H1 (cell line): ENCODE measurements at regions not wholly inside any gene's neighbourhood (a gene's known extent, or its start where the extent isn't known, plus 50 kb on each side); places are given as distances from the start of the nearest gene placed in this dataset.

Source experiments
- EZH2 ChIP-seq: fragments of 200-600 bp; sonication (generic); IDR thresholded peaks from 2 replicates; pipeline ENCODE4 v1.7.1; 2012; ENCODE audit warnings: low read depth, mild to moderate bottlenecking, moderate library complexity, low read length, inconsistent platforms; ENCODE audit not compliant: severe bottlenecking
- SUZ12 ChIP-seq: fragments of 200-600 bp; sonication (generic); IDR thresholded peaks from 2 replicates; pipeline ENCODE4 v1.6.1; 2012; ENCODE audit warnings: mild to moderate bottlenecking, inconsistent platforms, low read length, moderate library complexity, mixed read lengths
- TAF7 ChIP-seq: optimal IDR thresholded peaks from 2 replicates; pipeline ENCODE3; 2011; ENCODE audit warnings: low read depth, mild to moderate bottlenecking, inconsistent platforms, low read length, moderate library complexity, borderline replicate concordance

- TF ChIP-seq SUZ12 (no peak), TAF7 (no peak), EZH2 (no peak)
Measured at GRCh38 chr5:105131045-105131444, 1568.5 kb upstream of the NUDT12 start (continued).
